HG03135 (cell line): ENCODE measurements at regions not wholly inside any gene's neighbourhood (a gene's known extent, or its start where the extent isn't known, plus 50 kb on each side); places are given as distances from the start of the nearest gene placed in this dataset.

ENCODE experiments used
- ATAC-seq: cut with Tn5 transposase; IDR thresholded peaks from one replicate; pipeline ENCODE4 v1.9.1; 2021; ENCODE audit warnings: mild to moderate bottlenecking, moderate library complexity; ENCODE audit not compliant: unreplicated experiment

GRCh38 chr2:64704161-64704560 lies 50.4 kb upstream of the SERTAD2 start:
- no peak for ATAC-seq

GRCh38 chr2:64704996-64705395 lies 51.3 kb upstream of the SERTAD2 start:
- no peak for ATAC-seq

GRCh38 chr2:64707276-64707675 lies 53.6 kb upstream of the SERTAD2 start:
- no peak for ATAC-seq

- no peak for ATAC-seq
Observed at GRCh38 chr2:64708829-64709228, 55.1 kb upstream of the SERTAD2 start.

GRCh38 chr2:64711252-64711800 lies 57.6 kb upstream of the SERTAD2 start:
- ATAC-seq: no peak

GRCh38 chr2:64713686-64714085 lies 60.0 kb upstream of the SERTAD2 start:
- ATAC-seq: no peak

- no peak for ATAC-seq
Observed at GRCh38 chr2:64716569-64716968, 62.9 kb upstream of the SERTAD2 start.

GRCh38 chr2:64718250-64718885 lies 64.7 kb upstream of the SERTAD2 start:
- no peak for ATAC-seq

- no peak for ATAC-seq
Observed at GRCh38 chr2:64720535-64721319, 67.0 kb upstream of the SERTAD2 start.

- no peak for ATAC-seq
Observed at GRCh38 chr2:64721320-64721623, 67.6 kb upstream of the SERTAD2 start.

- no peak for ATAC-seq
Observed at GRCh38 chr2:64722291-64723044, 68.8 kb upstream of the SERTAD2 start.

GRCh38 chr2:64727013-64727767 lies 73.5 kb upstream of the SERTAD2 start:
- ATAC-seq: peak; percentile 93

GRCh38 chr2:64727843-64728463 lies 74.2 kb upstream of the SERTAD2 start:
- ATAC-seq: no peak

GRCh38 chr2:64730551-64731262 lies 77.0 kb upstream of the SERTAD2 start:
- no peak for ATAC-seq

GRCh38 chr2:64731263-64731643 lies 77.5 kb upstream of the SERTAD2 start:
- no peak for ATAC-seq

GRCh38 chr2:64731746-64732145 lies 78.0 kb upstream of the SERTAD2 start:
- ATAC-seq: no peak

GRCh38 chr2:64732146-64732545 lies 78.4 kb upstream of the SERTAD2 start:
- ATAC-seq: no peak

GRCh38 chr2:64735504-64735903 lies 81.8 kb upstream of the SERTAD2 start:
- ATAC-seq: no peak

- no peak for ATAC-seq
Observed at GRCh38 chr2:64737547-64737946, 83.8 kb upstream of the SERTAD2 start.

- ATAC-seq: peak; percentile 70
Observed at GRCh38 chr2:64738026-64738425, 84.3 kb upstream of the SERTAD2 start.
